ENCODE measurements at regions not wholly inside any gene's neighbourhood (a gene's known extent, or its start where the extent isn't known, plus 50 kb on each side); places are given as distances from the start of the nearest gene placed in this dataset.
"Not testable (repeated sequence)": the region's sequence is repeated elsewhere in the genome, so short reads cannot be mapped to it uniquely, and the experiment has no call there.

GRCh38 chr7:136308230-136308629, 331.1 kb upstream of the MTPN start:
- H3K9me3 Mint-ChIP-seq: peaks cover 11% of the 10 kb centered on the region
- H3K4me1 Mint-ChIP-seq: no peaks in the 10 kb centered on the region
- H3K4me3 Mint-ChIP-seq: no peak overlapping the region
- H3K27me3 Mint-ChIP-seq: no peaks in the 10 kb centered on the region
- no peak for DNase-seq
- H3K27ac Mint-ChIP-seq: no peak overlapping the region
- no peaks in the 10 kb centered on the region for H3K36me3 Mint-ChIP-seq

- no peaks in the 10 kb centered on the region for H3K4me1 Mint-ChIP-seq
- peaks cover 4% of the 10 kb centered on the region for H3K9me3 Mint-ChIP-seq
- no peak overlapping the region for H3K4me3 Mint-ChIP-seq
- no peak for DNase-seq
- no peaks in the 10 kb centered on the region for H3K27me3 Mint-ChIP-seq
- H3K36me3 Mint-ChIP-seq: no peaks in the 10 kb centered on the region
- no peak overlapping the region for H3K27ac Mint-ChIP-seq
These were observed 326.0 kb upstream of the MTPN start for GRCh38 chr7:136303162-136303561.

DNA sequence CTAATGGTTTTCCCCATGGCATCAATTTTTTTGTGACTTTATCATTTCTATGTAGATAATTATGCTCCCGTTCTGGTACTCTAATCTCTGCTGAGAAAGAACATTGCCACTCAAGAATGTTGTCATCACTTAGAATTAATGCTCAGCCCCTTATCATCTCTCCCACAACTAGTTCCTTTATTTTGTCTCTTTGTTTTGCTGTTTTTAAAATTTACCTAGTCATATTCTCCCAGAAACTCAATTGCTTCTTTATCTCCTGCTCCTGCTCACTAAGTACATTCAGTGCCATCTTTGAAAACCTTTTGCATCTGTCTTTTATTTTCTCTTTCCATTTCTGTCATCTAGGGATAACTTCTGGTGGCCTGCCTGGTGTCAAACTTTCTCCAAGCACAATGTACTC, 324.9 kb upstream of the MTPN start:
- peaks cover 4% of the 10 kb centered on the region for H3K9me3 Mint-ChIP-seq
- no peaks in the 10 kb centered on the region for H3K27me3 Mint-ChIP-seq
- H3K4me1 Mint-ChIP-seq: no peaks in the 10 kb centered on the region
- no peaks in the 10 kb centered on the region for H3K36me3 Mint-ChIP-seq
- H3K4me3 Mint-ChIP-seq: no peak overlapping the region
- DNase-seq: no peak
- H3K27ac Mint-ChIP-seq: no peak overlapping the region

- Mint-ChIP-seq H3K4me1 (no peaks in the 10 kb centered on the region), H3K9me3 (peaks cover 1% of the 10 kb centered on the region), H3K27me3 (no peaks in the 10 kb centered on the region), H3K27ac (no peak overlapping the region), H3K36me3 (no peaks in the 10 kb centered on the region), H3K4me3 (no peak overlapping the region)
- no peak for DNase-seq
These were observed 317.8 kb upstream of the MTPN start for GRCh38 chr7:136294977-136295376.

DNA sequence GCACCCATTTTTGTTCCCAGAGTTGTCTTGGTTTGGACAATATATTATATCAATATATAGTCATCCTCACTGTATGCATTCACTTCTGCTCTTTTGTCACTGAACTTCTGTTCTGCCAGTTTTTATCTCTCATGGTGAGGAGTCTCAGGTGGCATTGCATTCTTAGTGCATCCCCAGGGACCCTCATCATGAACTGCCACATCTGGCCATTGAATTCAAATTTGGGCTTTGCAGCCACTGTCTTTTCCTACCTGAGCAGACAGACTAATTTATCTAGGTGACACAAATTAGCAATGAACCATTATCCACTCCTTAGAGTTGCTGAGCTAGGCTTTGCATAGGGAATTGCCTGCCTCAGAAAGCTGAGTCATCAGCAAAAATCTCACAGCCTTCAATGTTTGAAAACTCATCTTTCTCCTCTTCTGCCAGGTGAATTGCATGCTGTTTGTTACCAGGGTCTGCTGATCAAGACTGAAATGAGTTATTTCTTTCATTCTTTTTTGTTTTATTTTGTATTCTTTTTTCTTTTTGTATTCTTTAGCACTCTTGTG, 316.8 kb upstream of the MTPN start:
- Mint-ChIP-seq H3K36me3 (no peaks in the 10 kb centered on the region), H3K27me3 (no peaks in the 10 kb centered on the region), H3K4me3 (no peak overlapping the region), H3K27ac (no peak overlapping the region), H3K9me3 (peaks cover 1% of the 10 kb centered on the region), H3K4me1 (no peaks in the 10 kb centered on the region)
- DNase-seq: no peak

- no peak overlapping the region for H3K27ac Mint-ChIP-seq
- no peaks in the 10 kb centered on the region for H3K36me3 Mint-ChIP-seq
- H3K9me3 Mint-ChIP-seq: peaks cover 1% of the 10 kb centered on the region
- no peak overlapping the region for H3K4me3 Mint-ChIP-seq
- no peaks in the 10 kb centered on the region for H3K27me3 Mint-ChIP-seq
- DNase-seq: no peak
- H3K4me1 Mint-ChIP-seq: no peaks in the 10 kb centered on the region
These were observed 316.1 kb upstream of the MTPN start for GRCh38 chr7:136293272-136293671.

- H3K4me3 Mint-ChIP-seq: no peak overlapping the region
- DNase-seq: no peak
- H3K4me1 Mint-ChIP-seq: no peaks in the 10 kb centered on the region
- peaks cover 1% of the 10 kb centered on the region for H3K9me3 Mint-ChIP-seq
- no peaks in the 10 kb centered on the region for H3K27me3 Mint-ChIP-seq
- no peaks in the 10 kb centered on the region for H3K36me3 Mint-ChIP-seq
- H3K27ac Mint-ChIP-seq: no peak overlapping the region
These were observed 315.2 kb upstream of the MTPN start for GRCh38 chr7:136292365-136292764.

DNA sequence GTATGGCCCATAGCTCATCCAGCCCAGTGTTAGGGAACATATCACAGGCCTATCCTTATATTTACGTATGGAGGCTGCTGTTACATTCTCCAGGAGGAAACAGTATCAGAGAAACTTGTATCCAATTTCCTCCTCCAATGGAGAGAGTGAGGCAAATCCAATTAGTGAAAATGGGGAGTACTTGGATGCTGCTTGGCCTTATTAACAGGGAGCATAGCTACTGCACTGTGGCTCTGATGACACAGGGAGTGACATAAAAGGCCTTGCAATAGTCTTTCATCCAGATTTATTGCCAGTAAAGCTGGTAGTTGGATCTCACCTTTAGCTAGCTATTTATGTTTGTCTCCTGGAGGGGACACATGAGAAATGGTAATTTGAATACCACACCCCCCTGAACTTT, 313.2 kb upstream of the MTPN start:
- DNase-seq: no peak
- Mint-ChIP-seq H3K36me3 (no peaks in the 10 kb centered on the region), H3K9me3 (no peaks in the 10 kb centered on the region), H3K4me1 (no peaks in the 10 kb centered on the region), H3K27ac (no peak overlapping the region), H3K4me3 (no peak overlapping the region), H3K27me3 (no peaks in the 10 kb centered on the region)

DNA sequence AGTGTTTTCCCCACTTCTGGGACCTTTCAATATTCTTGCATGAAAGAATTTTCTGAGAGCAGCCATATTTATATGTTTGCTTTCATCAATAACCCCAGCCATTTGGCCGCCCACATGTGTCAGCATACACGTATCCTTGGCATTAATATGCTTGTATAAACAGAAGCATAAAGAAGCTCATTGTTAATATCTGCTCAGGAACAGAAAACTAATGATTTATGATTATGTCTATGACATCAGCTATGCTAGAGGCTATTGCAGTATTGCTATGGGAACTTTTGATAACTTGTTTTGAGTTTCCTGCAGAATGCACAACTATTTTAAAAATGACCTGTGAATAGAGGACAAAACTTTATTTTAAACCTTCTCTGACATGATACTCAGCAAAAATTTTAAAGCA, 300.9 kb upstream of the MTPN start:
- no peak overlapping the region for H3K27ac Mint-ChIP-seq
- no peaks in the 10 kb centered on the region for H3K4me1 Mint-ChIP-seq
- H3K36me3 Mint-ChIP-seq: no peaks in the 10 kb centered on the region
- DNase-seq: no peak
- H3K4me3 Mint-ChIP-seq: no peak overlapping the region
- peaks cover 4% of the 10 kb centered on the region for H3K27me3 Mint-ChIP-seq
- H3K9me3 Mint-ChIP-seq: no peaks in the 10 kb centered on the region

- no peak overlapping the region for H3K4me3 Mint-ChIP-seq
- H3K27ac Mint-ChIP-seq: no peak overlapping the region
- H3K36me3 Mint-ChIP-seq: no peaks in the 10 kb centered on the region
- H3K9me3 Mint-ChIP-seq: no peaks in the 10 kb centered on the region
- no peak for DNase-seq
- peaks cover 4% of the 10 kb centered on the region for H3K27me3 Mint-ChIP-seq
- no peaks in the 10 kb centered on the region for H3K4me1 Mint-ChIP-seq
These were observed 298.6 kb upstream of the MTPN start for GRCh38 chr7:136275794-136276193.

DNA sequence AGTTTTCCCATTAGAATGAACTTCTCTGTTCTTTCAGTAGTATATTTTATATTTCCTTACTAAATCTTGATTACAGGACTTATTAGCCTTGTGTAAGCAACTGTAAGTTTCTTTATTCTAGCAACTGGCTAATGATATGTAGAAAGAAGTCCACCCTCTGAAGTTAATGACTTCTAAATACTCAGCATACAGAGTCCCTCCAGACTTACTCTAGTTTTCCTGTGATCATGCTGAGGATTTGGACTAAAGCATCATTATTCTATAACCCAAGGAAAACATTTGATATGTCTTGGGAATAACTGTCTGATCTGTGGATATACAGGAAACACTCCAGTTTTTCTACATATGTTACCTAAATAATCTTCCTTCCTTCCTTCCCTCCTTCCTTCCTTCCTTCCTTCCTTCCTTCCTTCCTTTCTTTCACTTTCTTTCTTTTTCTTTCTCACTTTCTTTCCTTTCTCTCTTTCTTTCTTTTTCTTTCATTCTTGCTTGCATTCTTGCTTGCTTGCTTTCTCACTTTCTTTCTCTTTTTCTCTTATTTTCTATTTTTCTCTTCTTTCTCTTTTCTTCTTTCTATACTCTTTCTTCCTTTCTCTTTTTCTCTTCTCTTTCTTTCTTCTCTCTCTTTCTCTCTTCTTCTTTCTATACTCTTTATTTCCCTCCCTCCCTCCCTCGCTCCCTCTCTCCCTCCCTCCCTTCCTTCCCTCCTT, 297.6 kb upstream of the MTPN start:
- Mint-ChIP-seq H3K4me1 (no peaks in the 10 kb centered on the region), H3K36me3 (no peaks in the 10 kb centered on the region), H3K4me3 (no peak overlapping the region), H3K9me3 (peaks cover 2% of the 10 kb centered on the region), H3K27me3 (peaks cover 4% of the 10 kb centered on the region), H3K27ac (no peak overlapping the region)
- no peak for DNase-seq

DNA sequence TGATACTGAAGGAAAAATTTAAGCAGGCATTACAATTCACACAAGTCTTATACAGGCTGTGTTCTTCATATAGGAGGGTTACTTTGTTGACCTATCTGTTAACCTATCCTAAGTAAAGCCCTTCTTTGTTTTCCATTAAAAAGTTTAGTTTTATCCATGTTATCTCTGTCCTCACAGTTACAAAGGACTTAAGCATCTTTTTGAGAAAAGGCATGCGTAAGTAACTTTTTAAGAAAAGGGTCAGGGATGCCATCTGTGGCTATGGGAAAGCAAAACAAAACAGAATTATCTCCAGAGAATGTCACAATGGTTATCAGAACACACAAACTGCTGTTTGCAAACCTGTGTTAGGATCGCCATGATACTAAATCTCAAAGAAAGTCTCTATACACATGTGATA, 295.8 kb upstream of the MTPN start:
- H3K9me3 Mint-ChIP-seq: peaks cover 3% of the 10 kb centered on the region
- H3K27me3 Mint-ChIP-seq: peaks cover 4% of the 10 kb centered on the region
- H3K36me3 Mint-ChIP-seq: no peaks in the 10 kb centered on the region
- H3K27ac Mint-ChIP-seq: no peak overlapping the region
- H3K4me3 Mint-ChIP-seq: no peak overlapping the region
- H3K4me1 Mint-ChIP-seq: no peaks in the 10 kb centered on the region
- no peak for DNase-seq

GRCh38 chr7:136267822-136268221, 290.7 kb upstream of the MTPN start:
- H3K27me3 Mint-ChIP-seq: no peaks in the 10 kb centered on the region
- H3K36me3 Mint-ChIP-seq: peaks cover 3% of the 10 kb centered on the region
- DNase-seq: no peak
- peaks cover 16% of the 10 kb centered on the region for H3K9me3 Mint-ChIP-seq
- no peak overlapping the region for H3K4me3 Mint-ChIP-seq
- H3K4me1 Mint-ChIP-seq: no peaks in the 10 kb centered on the region
- no peak overlapping the region for H3K27ac Mint-ChIP-seq

GRCh38 chr7:136266457-136266856, 289.3 kb upstream of the MTPN start:
- Mint-ChIP-seq H3K36me3 (peaks cover 3% of the 10 kb centered on the region), H3K4me1 (no peaks in the 10 kb centered on the region), H3K9me3 (peaks cover 21% of the 10 kb centered on the region), H3K4me3 (no peak overlapping the region), H3K27ac (no peak overlapping the region), H3K27me3 (no peaks in the 10 kb centered on the region)
- no peak for DNase-seq

- H3K27me3 Mint-ChIP-seq, H3K4me1 Mint-ChIP-seq, DNase-seq, H3K27ac Mint-ChIP-seq, H3K36me3 Mint-ChIP-seq, H3K4me3 Mint-ChIP-seq: not testable (repeated sequence)
- H3K9me3 Mint-ChIP-seq: peaks cover 23% of the 10 kb centered on the region
These were observed 287.1 kb upstream of the MTPN start for GRCh38 chr7:136264304-136264703.

- not testable (repeated sequence) for H3K4me1 Mint-ChIP-seq, H3K36me3 Mint-ChIP-seq, H3K27me3 Mint-ChIP-seq, H3K27ac Mint-ChIP-seq, DNase-seq, H3K4me3 Mint-ChIP-seq
- peaks cover 23% of the 10 kb centered on the region for H3K9me3 Mint-ChIP-seq
These were observed 286.1 kb upstream of the MTPN start for GRCh38 chr7:136263112-136263860.

All from activated naive CD8-positive, alpha-beta T cell treated with anti-CD3 and anti-CD28 coated beads for 36 hours (primary cell).